ENCODE measurements at regions not wholly inside any gene's neighbourhood (a gene's known extent, or its start where the extent isn't known, plus 50 kb on each side); places are given as distances from the start of the nearest gene placed in this dataset.

GRCh38 chr2:41222593-41222992, 770.7 kb upstream of the SLC8A1 start:
- no peak for DNase-seq (ENCODE audit: low read depth)
- TF ChIP-seq CTCF (conservative IDR thresholded peaks at IDR 0.05; ENCODE audit: low read depth, low read length), result no peak
- H3K4me3 ChIP-seq (ENCODE audit: low read depth, low read length), result no peak overlapping the region

GRCh38 chr2:41234093-41234492, 782.2 kb upstream of the SLC8A1 start:
- no peak for DNase-seq (ENCODE audit: low read depth)
- no peak for TF ChIP-seq CTCF (conservative IDR thresholded peaks at IDR 0.05; ENCODE audit: low read depth, low read length)
- H3K4me3 ChIP-seq (ENCODE audit: low read depth, low read length), result no peak overlapping the region

- TF ChIP-seq CTCF (conservative IDR thresholded peaks at IDR 0.05; ENCODE audit: low read depth, low read length), result no peak
- no peak for DNase-seq (ENCODE audit: low read depth)
- no peak overlapping the region for H3K4me3 ChIP-seq (ENCODE audit: low read depth, low read length)
Observed at GRCh38 chr2:41241325-41242000, 789.6 kb upstream of the SLC8A1 start.

GRCh38 chr2:41242001-41242331, 790.1 kb upstream of the SLC8A1 start:
- no peak for TF ChIP-seq CTCF (conservative IDR thresholded peaks at IDR 0.05; ENCODE audit: low read depth, low read length)
- no peak overlapping the region for H3K4me3 ChIP-seq (ENCODE audit: low read depth, low read length)
- no peak for DNase-seq (ENCODE audit: low read depth)

GRCh38 chr2:41267929-41268659, 779.7 kb upstream of the PKDCC start:
- H3K4me3 ChIP-seq (ENCODE audit: low read depth, low read length), result no peak overlapping the region
- no peak for TF ChIP-seq CTCF (conservative IDR thresholded peaks at IDR 0.05; ENCODE audit: low read depth, low read length)
- no peak for DNase-seq (ENCODE audit: low read depth)

GRCh38 chr2:41283079-41283775, 764.6 kb upstream of the PKDCC start:
- no peak overlapping the region for H3K4me3 ChIP-seq (ENCODE audit: low read depth, low read length)
- no peak for DNase-seq (ENCODE audit: low read depth)
- peak; percentile 34 for TF ChIP-seq CTCF (conservative IDR thresholded peaks at IDR 0.05; ENCODE audit: low read depth, low read length)

Measured in epithelial cell of proximal tubule (primary cell).